ENCODE measurements at regions not wholly inside any gene's neighbourhood (a gene's known extent, or its start where the extent isn't known, plus 50 kb on each side); places are given as distances from the start of the nearest gene placed in this dataset.

GRCh38 chr7:91343420-91343960, 79.3 kb downstream of the FZD1 start:
- TF ChIP-seq EZH2phosphoT487 (IDR thresholded peaks at IDR 0.05; ENCODE audit: insufficient read depth, low read depth) (no peak), EZH2 (IDR thresholded peaks at IDR 0.05; ENCODE audit: insufficient read depth, poor library complexity, severe bottlenecking) (no peak)

Data from GM23248 (cell line).